ENCODE measurements at regions not wholly inside any gene's neighbourhood (a gene's known extent, or its start where the extent isn't known, plus 50 kb on each side); places are given as distances from the start of the nearest gene placed in this dataset.

- TF ChIP-seq CTCFL (IDR thresholded peaks at IDR 0.05; ENCODE audit: borderline replicate concordance, insufficient read depth, low read depth, low read length, poor library complexity, severe bottlenecking) (no peak), PYGO2 (tag; IDR thresholded peaks at IDR 0.05) (no peak)
Observed at GRCh38 chr1:163885510-163885909, 563.8 kb downstream of the NUF2 start (continued).

- WGBS (ENCODE audit: insufficient coverage, low coverage, missing lambda C conversion rate) = 0% methylated on average over 1 of the region's 1 CpG
- no peak overlapping the region for H3K9ac ChIP-seq (ENCODE audit: insufficient read depth in 1 of 2, low read depth in 2 of 2, low read length in 2 of 2)
- H2AFZ ChIP-seq (ENCODE audit: low read depth, low read length) = no peak overlapping the region
- no peaks in the 10 kb centered on the region for H3K79me2 ChIP-seq (ENCODE audit: control insufficient read depth, insufficient read depth, low read length)
- H3K4me2 ChIP-seq (ENCODE audit: insufficient read depth, low read length) = no peak overlapping the region
- H3K4me1 ChIP-seq (replicated peaks in 1 of 2; ENCODE audit: control insufficient read depth in 2 of 2, insufficient read depth in 2 of 2, low read length in 2 of 2) = no peaks in the 10 kb centered on the region
- in situ Hi-C loops (cut with MboI) (no loop called here), intact Hi-C loops (cut with micrococcal nuclease) (no loop called here)
- DNase-seq (ENCODE audit: extremely low read depth in 1 of 4, low spot score in 3 of 4) (no peak), ATAC-seq (no peak), FAIRE-seq (no peak)
- no peaks in the 10 kb centered on the region for H3K27me3 ChIP-seq (ENCODE audit: control insufficient read depth in 2 of 2, insufficient read depth in 2 of 2, low read length in 2 of 2)
- no peaks in the 10 kb centered on the region for H4K20me1 ChIP-seq (replicated peaks; ENCODE audit: control insufficient read depth, insufficient read depth, low read length)
- H3K9me3 ChIP-seq (replicated peaks; ENCODE audit: control insufficient read depth, insufficient read depth, low read depth, low read length) = no peaks in the 10 kb centered on the region
- no peak overlapping the region for H3K4me3 ChIP-seq
- H3K27ac ChIP-seq (ENCODE audit: extremely low read depth, low read depth, low read length) = no peak overlapping the region
- TF ChIP-seq KDM4B (IDR thresholded peaks at IDR 0.05; ENCODE audit: borderline replicate concordance in 2 of 2, low read depth in 1 of 2) = no peak
- CTCF ChIA-PET (ENCODE audit: low intra/inter-chr PET ratio) = no interaction called here
- BruUV-seq (replicated peaks) = no TSS peak
- POLR2A ChIA-PET = no interaction called here
- no peaks in the 10 kb centered on the region for H3K36me3 ChIP-seq (ENCODE audit: control insufficient read depth, insufficient read depth, low read length)
- H3K9me1 ChIP-seq (ENCODE audit: control insufficient read depth, insufficient read depth, low read length) = no peaks in the 10 kb centered on the region
Observed at GRCh38 chr1:163896001-163896400, 574.2 kb downstream of the NUF2 start.

Measured in K562 (cell line).